Endothelial cell (in vitro differentiated cells): ENCODE measurements at regions not wholly inside any gene's neighbourhood (a gene's known extent, or its start where the extent isn't known, plus 50 kb on each side); places are given as distances from the start of the nearest gene placed in this dataset.

Experiments
- DNase-seq: peaks from one replicate; pipeline ENCODE4 v3.0.0; 2021; ENCODE audit warnings: low spot score
- H3K27ac Mint-ChIP-seq: one replicate; pipeline ENCODE4 v1.8.0; 2021; ENCODE audit warnings: mixed read lengths, inconsistent platforms; ENCODE audit not compliant: unreplicated experiment
- H3K27me3 Mint-ChIP-seq: one replicate; pipeline ENCODE4 v1.8.0; 2021; ENCODE audit warnings: mild to moderate bottlenecking, moderate library complexity, mixed read lengths, inconsistent platforms; ENCODE audit not compliant: unreplicated experiment
- H3K36me3 Mint-ChIP-seq: one replicate; pipeline ENCODE4 v1.8.0; 2021; ENCODE audit warnings: mild to moderate bottlenecking, low read depth, mixed read lengths, inconsistent platforms; ENCODE audit not compliant: unreplicated experiment
- H3K4me1 Mint-ChIP-seq: one replicate; pipeline ENCODE4 v1.8.0; 2021; ENCODE audit warnings: mild to moderate bottlenecking, mixed read lengths, inconsistent platforms; ENCODE audit not compliant: unreplicated experiment
- H3K4me3 Mint-ChIP-seq: one replicate; pipeline ENCODE4 v1.8.0; 2021; ENCODE audit warnings: mild to moderate bottlenecking, mixed read lengths, inconsistent platforms; ENCODE audit not compliant: unreplicated experiment
- H3K9me3 Mint-ChIP-seq: one replicate; pipeline ENCODE4 v1.8.0; 2021; ENCODE audit warnings: mixed read lengths, inconsistent platforms; ENCODE audit not compliant: unreplicated experiment
- TF ChIP-seq, protein P1 (sequence below): fragments of 200-600 bp; sonication (generic); IDR thresholded peaks from one replicate; pipeline ENCODE4 v1.5.0; 2021; ENCODE audit warnings: antibody characterized with exemption; ENCODE audit not compliant: unreplicated experiment

DNA sequence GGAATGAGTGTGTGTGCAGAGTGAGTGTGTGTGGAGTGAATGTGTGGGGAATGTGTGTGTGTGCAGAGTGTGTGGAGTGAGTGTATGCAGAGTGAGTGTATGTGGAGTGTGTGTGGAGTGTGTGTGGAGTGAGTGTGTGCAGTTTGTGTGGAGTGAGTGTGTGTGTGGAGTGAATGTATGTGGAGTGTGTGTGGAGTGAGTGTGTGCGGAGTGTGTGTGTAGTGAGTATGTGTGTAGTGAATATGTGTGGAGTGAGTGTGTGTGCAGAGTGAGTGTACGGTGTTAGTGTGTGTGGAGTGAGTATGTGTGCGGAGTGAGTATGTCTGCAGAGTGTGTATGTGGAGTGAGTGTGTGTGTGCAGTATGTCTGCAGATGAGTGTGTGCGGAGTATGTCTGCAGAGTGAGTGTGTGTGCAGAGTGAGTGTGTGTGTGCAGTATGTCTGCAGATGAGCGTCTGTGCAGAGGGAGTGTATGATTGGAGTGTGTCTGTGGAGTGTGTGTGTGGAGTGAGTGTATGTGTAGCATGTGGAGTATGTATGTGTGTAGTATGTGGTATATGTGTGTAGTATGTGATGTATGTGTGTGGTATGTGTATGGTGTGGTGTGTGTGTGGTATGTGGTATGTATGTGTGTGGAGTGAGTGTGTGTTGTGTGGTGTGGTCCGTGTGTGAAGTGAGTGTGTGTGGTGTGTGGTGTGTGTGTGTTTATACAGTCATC is 59.7 kb upstream of the CLDN14 start:
- H3K27me3 Mint-ChIP-seq: peaks cover 2% of the 10 kb centered on the region
- no peak for DNase-seq
- TF ChIP-seq, protein P1, sequence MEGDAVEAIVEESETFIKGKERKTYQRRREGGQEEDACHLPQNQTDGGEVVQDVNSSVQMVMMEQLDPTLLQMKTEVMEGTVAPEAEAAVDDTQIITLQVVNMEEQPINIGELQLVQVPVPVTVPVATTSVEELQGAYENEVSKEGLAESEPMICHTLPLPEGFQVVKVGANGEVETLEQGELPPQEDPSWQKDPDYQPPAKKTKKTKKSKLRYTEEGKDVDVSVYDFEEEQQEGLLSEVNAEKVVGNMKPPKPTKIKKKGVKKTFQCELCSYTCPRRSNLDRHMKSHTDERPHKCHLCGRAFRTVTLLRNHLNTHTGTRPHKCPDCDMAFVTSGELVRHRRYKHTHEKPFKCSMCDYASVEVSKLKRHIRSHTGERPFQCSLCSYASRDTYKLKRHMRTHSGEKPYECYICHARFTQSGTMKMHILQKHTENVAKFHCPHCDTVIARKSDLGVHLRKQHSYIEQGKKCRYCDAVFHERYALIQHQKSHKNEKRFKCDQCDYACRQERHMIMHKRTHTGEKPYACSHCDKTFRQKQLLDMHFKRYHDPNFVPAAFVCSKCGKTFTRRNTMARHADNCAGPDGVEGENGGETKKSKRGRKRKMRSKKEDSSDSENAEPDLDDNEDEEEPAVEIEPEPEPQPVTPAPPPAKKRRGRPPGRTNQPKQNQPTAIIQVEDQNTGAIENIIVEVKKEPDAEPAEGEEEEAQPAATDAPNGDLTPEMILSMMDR: no peak

GRCh38 chr21:36540700-36541099 is 60.8 kb upstream of the CLDN14 start:
- Mint-ChIP-seq H3K36me3 (no peaks in the 10 kb centered on the region), H3K27me3 (peaks cover 4% of the 10 kb centered on the region), H3K27ac (no peak overlapping the region), H3K4me3 (no peak overlapping the region), H3K9me3 (no peaks in the 10 kb centered on the region), H3K4me1 (no peaks in the 10 kb centered on the region)
- TF ChIP-seq, protein P1: no peak
- DNase-seq: no peak

More for the DNA sequence above, 59.7 kb upstream of the CLDN14 start:
- no peak overlapping the region for H3K27ac Mint-ChIP-seq
- H3K36me3 Mint-ChIP-seq: no peaks in the 10 kb centered on the region
- H3K9me3 Mint-ChIP-seq: no peaks in the 10 kb centered on the region
- H3K4me3 Mint-ChIP-seq: no peak overlapping the region
- H3K4me1 Mint-ChIP-seq: no peaks in the 10 kb centered on the region

GRCh38 chr21:36541721-36542139 is 61.8 kb upstream of the CLDN14 start:
- Mint-ChIP-seq H3K9me3 (no peaks in the 10 kb centered on the region), H3K4me3 (no peak overlapping the region), H3K4me1 (no peaks in the 10 kb centered on the region), H3K27ac (no peak overlapping the region), H3K27me3 (peaks cover 4% of the 10 kb centered on the region), H3K36me3 (no peaks in the 10 kb centered on the region)
- TF ChIP-seq, protein P1: no peak
- no peak for DNase-seq

- H3K27me3 Mint-ChIP-seq: peaks cover 4% of the 10 kb centered on the region
- H3K4me1 Mint-ChIP-seq: no peaks in the 10 kb centered on the region
- no peaks in the 10 kb centered on the region for H3K36me3 Mint-ChIP-seq
- H3K9me3 Mint-ChIP-seq: no peaks in the 10 kb centered on the region
- no peak overlapping the region for H3K27ac Mint-ChIP-seq
- DNase-seq: no peak
- TF ChIP-seq, protein P1: peak; percentile 17
- no peak overlapping the region for H3K4me3 Mint-ChIP-seq
Measured at GRCh38 chr21:36542312-36543101, 62.6 kb upstream of the CLDN14 start.

DNA sequence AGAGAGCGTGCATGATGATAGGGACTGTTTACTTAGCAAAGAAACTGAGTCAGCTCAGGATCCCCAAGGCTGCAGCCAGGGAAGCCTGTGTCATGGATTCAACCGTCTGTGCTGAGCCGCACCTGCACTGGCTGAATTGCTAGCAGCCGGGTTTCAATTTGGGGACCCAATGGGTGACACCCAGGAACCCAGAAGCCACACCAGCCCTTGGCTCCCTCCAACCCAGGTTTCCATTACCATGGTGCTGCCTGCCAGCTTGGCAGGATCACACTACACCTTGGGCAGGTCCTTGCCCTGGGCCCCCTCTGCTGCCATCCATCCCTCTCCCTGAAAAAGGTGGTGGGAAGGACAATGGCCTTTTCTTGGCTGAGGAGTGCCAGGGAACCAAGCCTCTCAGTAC is 64.0 kb upstream of the CLDN14 start:
- Mint-ChIP-seq H3K9me3 (no peaks in the 10 kb centered on the region), H3K4me1 (no peaks in the 10 kb centered on the region), H3K36me3 (no peaks in the 10 kb centered on the region), H3K27me3 (peaks cover 4% of the 10 kb centered on the region), H3K27ac (no peak overlapping the region), H3K4me3 (no peak overlapping the region)
- TF ChIP-seq, protein P1: no peak
- no peak for DNase-seq
